ENCODE measurements at regions not wholly inside any gene's neighbourhood (a gene's known extent, or its start where the extent isn't known, plus 50 kb on each side); places are given as distances from the start of the nearest gene placed in this dataset.
"Not testable (repeated sequence)": the region's sequence is repeated elsewhere in the genome, so short reads cannot be mapped to it uniquely, and the experiment has no call there.

GRCh38 chr1:242914729-242915128 is 340.4 kb downstream of the CEP170 start:
- in situ Hi-C loops (cut with MboI); H2AFZ ChIP-seq (ENCODE audit: control insufficient read depth, low read depth, low read length); H3K9ac ChIP-seq (ENCODE audit: control insufficient read depth, insufficient read depth, low read length); H3K4me3 ChIP-seq; H3K9me3 ChIP-seq (replicated peaks; ENCODE audit: control insufficient read depth, insufficient read depth, low read length); FAIRE-seq; CTCF ChIA-PET; RAD21 ChIA-PET (ENCODE audit: unreplicated experiment); intact Hi-C loops (cut with micrococcal nuclease; ENCODE audit: unreplicated experiment); BruUV-seq (replicated peaks); ATAC-seq; H3K79me2 ChIP-seq (ENCODE audit: control insufficient read depth, insufficient read depth, low read length); H3K27me3 ChIP-seq (replicated peaks in 1 of 2; ENCODE audit: control insufficient read depth in 2 of 2, insufficient read depth in 2 of 2, low read length in 1 of 2); H3K27ac ChIP-seq (ENCODE audit: control insufficient read depth, insufficient read depth); H3K36me3 ChIP-seq (ENCODE audit: control insufficient read depth in 2 of 2, insufficient read depth in 2 of 2, low read length in 1 of 2); POLR2A ChIA-PET; DNase-seq (ENCODE audit: low read depth, low spot score); SMC1A ChIA-PET (ENCODE audit: uncharacterized antibody, unreplicated experiment); H3K4me2 ChIP-seq (ENCODE audit: control insufficient read depth, insufficient read depth); H4K20me1 ChIP-seq (ENCODE audit: control insufficient read depth, insufficient read depth); H3K4me1 ChIP-seq (ENCODE audit: control insufficient read depth, insufficient read depth, low read length): not testable (repeated sequence)
- WGBS (ENCODE audit: insufficient coverage, insufficient replicate concordance, low lambda C conversion rate, missing lambda C conversion rate) = 6% methylated on average over 4 of the region's 4 CpGs

DNA sequence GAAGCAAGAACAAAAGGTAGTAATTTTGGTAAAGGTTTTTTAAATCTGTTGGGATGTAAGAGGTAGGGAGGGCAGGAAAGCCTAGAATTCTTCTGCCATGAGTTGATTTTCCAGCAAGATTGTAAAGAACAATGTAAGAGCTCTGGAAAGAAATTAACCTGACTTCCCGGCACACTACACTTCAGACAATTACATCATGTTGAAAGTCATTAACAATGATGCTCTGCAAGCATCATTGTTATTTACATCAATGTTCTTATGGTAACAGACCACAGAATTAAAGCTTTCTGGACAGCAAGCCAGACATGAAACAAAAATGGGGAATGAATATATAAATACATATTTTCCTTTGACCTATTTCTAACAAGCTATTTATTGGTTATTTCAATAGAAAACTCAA is 342.2 kb downstream of the CEP170 start:
- SMC1A ChIA-PET (ENCODE audit: uncharacterized antibody, unreplicated experiment); RAD21 ChIA-PET (ENCODE audit: unreplicated experiment); BruUV-seq (replicated peaks); H3K27me3 ChIP-seq (replicated peaks in 1 of 2; ENCODE audit: control insufficient read depth in 2 of 2, insufficient read depth in 2 of 2, low read length in 1 of 2); POLR2A ChIA-PET; H3K9ac ChIP-seq (ENCODE audit: control insufficient read depth, insufficient read depth, low read length); H3K27ac ChIP-seq (ENCODE audit: control insufficient read depth, insufficient read depth); H3K36me3 ChIP-seq (ENCODE audit: control insufficient read depth in 2 of 2, insufficient read depth in 2 of 2, low read length in 1 of 2); DNase-seq (ENCODE audit: low read depth, low spot score); H3K4me3 ChIP-seq; intact Hi-C loops (cut with micrococcal nuclease; ENCODE audit: unreplicated experiment); H2AFZ ChIP-seq (ENCODE audit: control insufficient read depth, low read depth, low read length); CTCF ChIA-PET; H3K4me1 ChIP-seq (ENCODE audit: control insufficient read depth, insufficient read depth, low read length); H3K4me2 ChIP-seq (ENCODE audit: control insufficient read depth, insufficient read depth); H3K9me3 ChIP-seq (replicated peaks; ENCODE audit: control insufficient read depth, insufficient read depth, low read length); H3K79me2 ChIP-seq (ENCODE audit: control insufficient read depth, insufficient read depth, low read length); ATAC-seq; H4K20me1 ChIP-seq (ENCODE audit: control insufficient read depth, insufficient read depth); in situ Hi-C loops (cut with MboI); FAIRE-seq: not testable (repeated sequence)
- WGBS (ENCODE audit: insufficient coverage, insufficient replicate concordance, low lambda C conversion rate, missing lambda C conversion rate) = 82% methylated on average over 1 of the region's 1 CpG

DNA sequence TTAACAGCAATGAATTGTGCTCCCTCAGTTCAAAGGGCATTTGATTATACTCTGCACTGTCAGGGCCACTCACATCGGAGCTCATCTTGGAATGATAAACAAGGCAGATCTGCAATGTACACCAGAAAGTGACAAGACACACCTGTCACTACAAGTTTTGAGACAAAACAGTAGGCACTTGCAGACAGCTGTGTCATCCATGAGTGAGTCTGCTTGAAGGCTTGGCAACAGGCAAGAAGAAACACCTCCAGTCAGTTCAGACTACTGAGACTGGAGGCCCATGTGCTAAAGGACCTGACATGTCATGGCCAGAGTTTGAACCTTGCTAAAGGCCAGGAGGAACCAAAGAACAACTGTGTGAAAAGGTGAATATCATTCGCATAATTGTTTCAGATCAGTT is 354.5 kb downstream of the CEP170 start:
- DNase-seq (ENCODE audit: low read depth, low spot score); RAD21 ChIA-PET (ENCODE audit: unreplicated experiment); FAIRE-seq; ATAC-seq; H3K27me3 ChIP-seq (replicated peaks in 1 of 2; ENCODE audit: control insufficient read depth in 2 of 2, insufficient read depth in 2 of 2, low read length in 1 of 2); H3K79me2 ChIP-seq (ENCODE audit: control insufficient read depth, insufficient read depth, low read length); POLR2A ChIA-PET; H3K27ac ChIP-seq (ENCODE audit: control insufficient read depth, insufficient read depth); H3K4me3 ChIP-seq; SMC1A ChIA-PET (ENCODE audit: uncharacterized antibody, unreplicated experiment); H3K9me3 ChIP-seq (replicated peaks; ENCODE audit: control insufficient read depth, insufficient read depth, low read length); H3K4me2 ChIP-seq (ENCODE audit: control insufficient read depth, insufficient read depth); intact Hi-C loops (cut with micrococcal nuclease; ENCODE audit: unreplicated experiment); H3K4me1 ChIP-seq (ENCODE audit: control insufficient read depth, insufficient read depth, low read length); H2AFZ ChIP-seq (ENCODE audit: control insufficient read depth, low read depth, low read length); in situ Hi-C loops (cut with MboI); H4K20me1 ChIP-seq (ENCODE audit: control insufficient read depth, insufficient read depth); H3K36me3 ChIP-seq (ENCODE audit: control insufficient read depth in 2 of 2, insufficient read depth in 2 of 2, low read length in 1 of 2); H3K9ac ChIP-seq (ENCODE audit: control insufficient read depth, insufficient read depth, low read length); CTCF ChIA-PET; BruUV-seq (replicated peaks): not testable (repeated sequence)
- WGBS (ENCODE audit: insufficient coverage, insufficient replicate concordance, low lambda C conversion rate, missing lambda C conversion rate) = 41% methylated on average over 2 of the region's 2 CpGs

Measured in GM12878 (cell line).